C4-2B (cell line): ENCODE measurements at regions not wholly inside any gene's neighbourhood (a gene's known extent, or its start where the extent isn't known, plus 50 kb on each side); places are given as distances from the start of the nearest gene placed in this dataset.

Source experiments
- CTCF ChIP-seq: fragments of 450-650 bp; conservative IDR thresholded peaks from 2 replicates; pipeline ENCODE4 v1.5.1; 2017; ENCODE audit warnings: mild to moderate bottlenecking
- ZFX ChIP-seq: fragments of 450-650 bp; IDR thresholded peaks from 2 replicates; pipeline ENCODE4 v1.6.1; 2017

GRCh38 chr3:68103811-68104210 is 449.4 kb upstream of the SUCLG2 start:
- TF ChIP-seq CTCF, result no peak
- no peak for TF ChIP-seq ZFX
